ENCODE measurements at regions not wholly inside any gene's neighbourhood (a gene's known extent, or its start where the extent isn't known, plus 50 kb on each side); places are given as distances from the start of the nearest gene placed in this dataset.

GRCh38 chr6:4670824-4671409, 105.3 kb upstream of the CDYL start:
- no peaks in the 10 kb centered on the region for H3K4me1 ChIP-seq (replicated peaks in 1 of 2)
- no peaks in the 10 kb centered on the region for H3K36me3 ChIP-seq (replicated peaks in 1 of 2)
- H3K9me3 ChIP-seq (replicated peaks in 1 of 3) = no peaks in the 10 kb centered on the region
- no peak overlapping the region for H3K27ac ChIP-seq
- WGBS, 4 donors = 70 to 92% (median 80%) methylated on average over 1 to 2 of the region's 2 CpGs
- H3K27me3 ChIP-seq = no peaks in the 10 kb centered on the region
- DNase-seq = no peak
- TF ChIP-seq CTCF (IDR thresholded peaks at IDR 0.05) = no peak
- no peak for TF ChIP-seq POLR2A (IDR thresholded peaks at IDR 0.05)
- intact Hi-C loops (cut with DNase I) = no loop called here
- no peak overlapping the region for H3K4me3 ChIP-seq

DNA sequence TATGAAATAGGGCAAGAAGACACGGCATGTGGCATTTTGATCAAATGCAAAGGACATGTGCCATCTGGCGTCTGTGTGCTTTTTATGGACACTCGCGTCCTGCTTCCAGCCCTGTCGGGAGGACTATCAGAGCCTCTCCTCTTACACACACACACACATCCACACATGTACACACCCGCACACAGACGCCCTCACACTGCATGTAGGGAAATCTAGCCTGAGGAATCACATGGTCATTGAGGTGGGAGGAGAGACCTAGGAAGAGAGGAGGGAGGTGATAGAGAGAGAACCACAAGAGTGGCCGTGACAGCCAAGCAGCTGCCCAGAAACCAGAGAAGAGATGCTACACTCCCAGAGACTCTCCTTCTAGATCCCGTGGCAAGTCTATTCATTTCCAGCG, 105.9 kb upstream of the CDYL start:
- 86 to 90% (median 89%) methylated on average over 10 of the region's 10 CpGs for WGBS, 4 donors
- no peak overlapping the region for H3K27ac ChIP-seq
- intact Hi-C loops (cut with DNase I) = no loop called here
- H3K4me3 ChIP-seq = no peak overlapping the region
- TF ChIP-seq POLR2A (IDR thresholded peaks at IDR 0.05) (no peak), CTCF (IDR thresholded peaks at IDR 0.05) (no peak)
- no peaks in the 10 kb centered on the region for H3K4me1 ChIP-seq (replicated peaks in 1 of 2)
- no peaks in the 10 kb centered on the region for H3K27me3 ChIP-seq
- H3K9me3 ChIP-seq (replicated peaks in 1 of 3) = no peaks in the 10 kb centered on the region
- no peaks in the 10 kb centered on the region for H3K36me3 ChIP-seq (replicated peaks in 1 of 2)
- no peak for DNase-seq

GRCh38 chr6:4668271-4669179, 107.7 kb upstream of the CDYL start:
- TF ChIP-seq POLR2A (IDR thresholded peaks at IDR 0.05) (no peak), CTCF (IDR thresholded peaks at IDR 0.05) (no peak)
- no peak for DNase-seq
- Histone ChIP-seq H3K27me3 (no peaks in the 10 kb centered on the region), H3K27ac (no peak overlapping the region), H3K36me3 (replicated peaks in 1 of 2) (no peaks in the 10 kb centered on the region), H3K4me3 (no peak overlapping the region), H3K4me1 (replicated peaks in 1 of 2) (no peaks in the 10 kb centered on the region), H3K9me3 (replicated peaks in 1 of 3) (no peaks in the 10 kb centered on the region)
- 83 to 92% (median 85%) methylated on average over 10 of the region's 10 CpGs for WGBS, 4 donors
- intact Hi-C loops (cut with DNase I) = no loop called here

DNA sequence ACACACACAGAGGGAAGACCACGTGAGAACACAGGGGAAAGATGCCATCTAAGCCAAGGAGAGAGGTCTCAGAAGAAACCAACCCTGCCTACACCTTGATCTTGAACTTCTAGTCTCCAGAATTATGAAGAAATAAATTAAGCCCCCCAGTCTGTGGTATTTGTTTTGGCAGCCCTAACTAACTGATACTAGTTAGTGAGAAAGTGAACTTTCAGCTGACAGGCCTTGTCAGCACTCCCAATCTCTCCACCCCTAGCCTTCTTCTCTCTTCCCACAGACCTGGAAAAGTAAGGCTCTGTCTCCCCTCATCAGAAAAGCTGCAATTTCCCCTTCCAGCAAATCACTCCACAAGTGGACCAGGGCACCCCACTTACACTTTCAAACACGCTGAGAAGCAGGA, 108.6 kb upstream of the CDYL start:
- Histone ChIP-seq H3K27me3 (no peaks in the 10 kb centered on the region), H3K36me3 (replicated peaks in 1 of 2) (no peaks in the 10 kb centered on the region), H3K4me1 (replicated peaks in 1 of 2) (no peaks in the 10 kb centered on the region), H3K9me3 (replicated peaks in 1 of 3) (no peaks in the 10 kb centered on the region), H3K4me3 (no peak overlapping the region), H3K27ac (no peak overlapping the region)
- intact Hi-C loops (cut with DNase I) = no loop called here
- WGBS, 4 donors = 89 to 98% (median 92%) methylated on average over 2 of the region's 2 CpGs
- no peak for DNase-seq
- TF ChIP-seq POLR2A (IDR thresholded peaks at IDR 0.05) = no peak

Data from adrenal gland (tissue), 9 donors.